D721Med (cell line): ENCODE measurements at regions not wholly inside any gene's neighbourhood (a gene's known extent, or its start where the extent isn't known, plus 50 kb on each side); places are given as distances from the start of the nearest gene placed in this dataset.

Experiments used
- DNase-seq: peaks from one replicate; pipeline ENCODE4 v3.0.0; 2011; ENCODE audit warnings: low spot score; ENCODE audit not compliant: insufficient read length
- FAIRE-seq: peaks from 2 replicates; lab custom pipeline; 2011; peaks lifted over from hg19 to GRCh38; lab: Jason Lieb, UNC
- CTCF ChIP-seq: IDR thresholded peaks from 2 replicates; pipeline ENCODE4 v1.5.1; 2012; ENCODE audit warnings: mild to moderate bottlenecking, control low read depth; ENCODE audit not compliant: insufficient read depth; ENCODE audit errors: missing control alignments

- no peak for DNase-seq
- no peak for TF ChIP-seq CTCF
- FAIRE-seq, result no peak
Observed at GRCh38 chr4:15150631-15151030, 148.3 kb downstream of the CPEB2 start.

GRCh38 chr4:15151033-15151432, 148.8 kb downstream of the CPEB2 start:
- DNase-seq, result no peak
- TF ChIP-seq CTCF, result no peak
- FAIRE-seq, result no peak

GRCh38 chr4:15153662-15154061, 151.4 kb downstream of the CPEB2 start:
- no peak for FAIRE-seq
- no peak for TF ChIP-seq CTCF
- DNase-seq, result no peak

- FAIRE-seq, result no peak
- DNase-seq, result no peak
- no peak for TF ChIP-seq CTCF
Observed at GRCh38 chr4:15158406-15159091, 156.3 kb downstream of the CPEB2 start.

- DNase-seq (no peak), FAIRE-seq (no peak)
- no peak for TF ChIP-seq CTCF
Observed at GRCh38 chr4:15159477-15160019, 157.3 kb downstream of the CPEB2 start.

- no peak for TF ChIP-seq CTCF
- DNase-seq, result no peak
- no peak for FAIRE-seq
Observed at GRCh38 chr4:15161439-15161838, 159.2 kb downstream of the CPEB2 start.

- FAIRE-seq, result no peak
- no peak for TF ChIP-seq CTCF
- DNase-seq, result no peak
Observed at GRCh38 chr4:15162046-15162445, 159.8 kb downstream of the CPEB2 start.
